AG04450 (cell line): ENCODE measurements at regions not wholly inside any gene's neighbourhood (a gene's known extent, or its start where the extent isn't known, plus 50 kb on each side); places are given as distances from the start of the nearest gene placed in this dataset.

Experiments used
- CTCF ChIA-PET: fragments of 300-600, 350-600 bp; formaldehyde crosslinking; extraction: SDS; loops from one replicate; lab custom pipeline; 2022; ENCODE audit warnings: antibody characterized with exemption, inconsistent platforms; lab: Charles Lee
- POLR2A ChIA-PET: fragments of 350-600 bp; formaldehyde crosslinking; extraction: SDS; loops from one replicate; lab custom pipeline; 2021; ENCODE audit warnings: antibody characterized with exemption, inconsistent platforms; lab: Yijun Ruan, JAX
- DNase-seq: peaks from one replicate; pipeline ENCODE4 v3.0.0-alpha.2; 2011; ENCODE audit warnings: low read depth, low spot score
- H3K27ac ChIP-seq: one replicate; pipeline ENCODE4 v1.5.1; 2012; ENCODE audit warnings: low read depth, low read length, control low read depth
- H3K27me3 ChIP-seq: one replicate; pipeline ENCODE4 v1.6.0; 2012; ENCODE audit warnings: low read length; ENCODE audit not compliant: control insufficient read depth, insufficient read depth
- H3K4me3 ChIP-seq: 2 replicates; pipeline ENCODE4 v1.5.1; 2011; ENCODE audit warnings: mild to moderate bottlenecking, low read depth, low read length, control low read depth
- H3K9me3 ChIP-seq: 2 replicates; pipeline ENCODE4 v1.5.1; 2012; ENCODE audit warnings: low read length; ENCODE audit not compliant: control insufficient read depth, insufficient read depth
- TF ChIP-seq, protein P1 (sequence below): IDR thresholded peaks from 2 replicates; pipeline ENCODE4 v1.5.1; 2011; ENCODE audit warnings: low read depth, low read length, control low read depth, inconsistent platforms

- Histone ChIP-seq H3K4me3 (no peak overlapping the region), H3K27ac (no peak overlapping the region), H3K9me3 (no peaks in the 10 kb centered on the region), H3K27me3 (no peaks in the 10 kb centered on the region)
- TF ChIP-seq, protein P1, sequence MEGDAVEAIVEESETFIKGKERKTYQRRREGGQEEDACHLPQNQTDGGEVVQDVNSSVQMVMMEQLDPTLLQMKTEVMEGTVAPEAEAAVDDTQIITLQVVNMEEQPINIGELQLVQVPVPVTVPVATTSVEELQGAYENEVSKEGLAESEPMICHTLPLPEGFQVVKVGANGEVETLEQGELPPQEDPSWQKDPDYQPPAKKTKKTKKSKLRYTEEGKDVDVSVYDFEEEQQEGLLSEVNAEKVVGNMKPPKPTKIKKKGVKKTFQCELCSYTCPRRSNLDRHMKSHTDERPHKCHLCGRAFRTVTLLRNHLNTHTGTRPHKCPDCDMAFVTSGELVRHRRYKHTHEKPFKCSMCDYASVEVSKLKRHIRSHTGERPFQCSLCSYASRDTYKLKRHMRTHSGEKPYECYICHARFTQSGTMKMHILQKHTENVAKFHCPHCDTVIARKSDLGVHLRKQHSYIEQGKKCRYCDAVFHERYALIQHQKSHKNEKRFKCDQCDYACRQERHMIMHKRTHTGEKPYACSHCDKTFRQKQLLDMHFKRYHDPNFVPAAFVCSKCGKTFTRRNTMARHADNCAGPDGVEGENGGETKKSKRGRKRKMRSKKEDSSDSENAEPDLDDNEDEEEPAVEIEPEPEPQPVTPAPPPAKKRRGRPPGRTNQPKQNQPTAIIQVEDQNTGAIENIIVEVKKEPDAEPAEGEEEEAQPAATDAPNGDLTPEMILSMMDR = no peak
- ChIA-PET CTCF (no interaction called here), POLR2A (no interaction called here)
- DNase-seq = no peak
These were observed 165.5 kb upstream of the DMAC1 start for GRCh38 chr9:7965063-7965462.

GRCh38 chr9:7963026-7963425 is 163.4 kb upstream of the DMAC1 start:
- H3K27ac ChIP-seq = no peak overlapping the region
- H3K27me3 ChIP-seq = no peaks in the 10 kb centered on the region
- TF ChIP-seq, protein P1 = no peak
- H3K4me3 ChIP-seq = no peak overlapping the region
- ChIA-PET CTCF (no interaction called here), POLR2A (no interaction called here)
- H3K9me3 ChIP-seq = no peaks in the 10 kb centered on the region
- no peak for DNase-seq

DNA sequence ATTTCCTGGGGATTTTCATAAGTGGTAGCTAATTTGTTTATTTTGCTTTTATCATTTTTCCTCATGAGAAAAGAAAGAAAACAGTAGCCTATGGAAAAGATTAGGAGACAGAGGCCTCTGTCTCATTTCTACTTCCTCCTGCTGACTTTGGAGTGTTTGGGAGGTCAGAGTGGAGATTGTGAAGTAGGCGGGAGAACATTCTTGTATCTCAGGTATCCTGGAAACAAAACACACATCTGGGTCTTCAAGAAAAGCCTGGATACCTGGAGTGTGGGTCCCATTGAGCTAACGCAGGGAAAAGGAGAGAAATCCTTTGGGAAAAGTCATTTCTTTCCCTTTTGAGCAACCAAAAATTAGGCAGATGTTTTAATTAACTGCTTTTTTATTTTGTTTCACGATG is 161.5 kb upstream of the DMAC1 start:
- TF ChIP-seq, protein P1 = no peak
- Histone ChIP-seq H3K27me3 (no peaks in the 10 kb centered on the region), H3K27ac (no peak overlapping the region), H3K9me3 (no peaks in the 10 kb centered on the region), H3K4me3 (no peak overlapping the region)
- ChIA-PET POLR2A (no interaction called here), CTCF (no interaction called here)
- no peak for DNase-seq

DNA sequence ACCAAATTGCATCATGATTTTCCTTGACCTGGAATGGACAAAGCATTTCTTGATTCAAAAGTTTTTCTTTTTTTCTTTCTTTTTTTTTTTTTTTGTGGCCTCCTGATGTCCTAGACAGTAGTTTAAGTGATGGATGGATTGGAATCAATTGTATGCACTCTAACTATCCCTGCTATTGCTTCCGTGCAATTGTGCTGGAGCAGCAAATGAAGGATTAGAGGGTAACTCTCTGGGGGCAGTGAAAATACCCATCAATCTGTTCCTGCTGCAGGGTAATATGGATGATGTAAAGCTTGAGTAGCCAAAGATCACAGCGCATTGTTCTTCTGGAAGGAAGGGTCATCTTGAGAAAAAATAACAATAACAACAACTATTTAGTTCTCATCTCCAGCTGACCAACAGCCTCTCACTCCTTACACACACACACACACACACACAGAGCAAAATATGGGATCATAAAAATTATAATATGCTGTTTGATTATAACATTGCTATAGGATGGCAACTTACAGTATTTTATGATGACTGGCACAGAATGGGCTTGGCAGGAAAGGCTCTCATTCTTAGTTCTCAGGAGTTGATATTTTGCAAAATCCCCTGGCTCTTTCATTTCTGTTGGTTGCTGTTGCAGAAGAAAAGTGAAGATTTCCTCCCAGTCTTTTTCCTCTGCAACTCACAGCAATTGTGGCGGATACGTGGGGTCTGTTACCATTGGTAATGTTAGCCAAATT is 160.9 kb upstream of the DMAC1 start:
- H3K4me3 ChIP-seq = no peak overlapping the region
- H3K27me3 ChIP-seq = no peaks in the 10 kb centered on the region
- ChIA-PET CTCF (no interaction called here), POLR2A (no interaction called here)
- H3K27ac ChIP-seq = no peak overlapping the region
- no peak for DNase-seq
- TF ChIP-seq, protein P1 = no peak
- H3K9me3 ChIP-seq = no peaks in the 10 kb centered on the region

GRCh38 chr9:7957803-7958202 is 158.2 kb upstream of the DMAC1 start:
- TF ChIP-seq, protein P1 = no peak
- no peaks in the 10 kb centered on the region for H3K27me3 ChIP-seq
- H3K9me3 ChIP-seq = no peaks in the 10 kb centered on the region
- H3K4me3 ChIP-seq = no peak overlapping the region
- CTCF ChIA-PET = no interaction called here
- POLR2A ChIA-PET = no interaction called here
- no peak overlapping the region for H3K27ac ChIP-seq
- DNase-seq = no peak
